ENCODE measurements at regions not wholly inside any gene's neighbourhood (a gene's known extent, or its start where the extent isn't known, plus 50 kb on each side); places are given as distances from the start of the nearest gene placed in this dataset.

DNA sequence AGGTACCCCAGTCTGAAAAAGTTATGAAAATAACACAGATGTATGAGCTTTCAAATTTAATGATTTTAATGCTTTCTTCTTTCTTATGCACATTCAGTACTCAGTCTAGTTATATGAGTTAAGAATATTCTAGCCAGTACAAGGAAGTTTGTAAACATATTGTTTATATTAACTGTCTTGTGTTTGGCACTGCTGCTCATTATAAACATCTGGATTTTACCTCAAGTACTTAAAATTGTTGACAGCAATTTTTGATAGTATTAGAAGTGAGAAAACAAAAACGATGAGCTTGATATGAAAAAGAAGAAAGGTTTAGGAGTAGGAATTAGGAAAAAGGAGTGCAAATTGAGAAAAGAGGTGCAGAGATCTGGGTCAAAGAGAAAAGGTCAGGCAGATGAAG, 293.3 kb downstream of the C3orf38 start:
- TF ChIP-seq, protein P1, sequence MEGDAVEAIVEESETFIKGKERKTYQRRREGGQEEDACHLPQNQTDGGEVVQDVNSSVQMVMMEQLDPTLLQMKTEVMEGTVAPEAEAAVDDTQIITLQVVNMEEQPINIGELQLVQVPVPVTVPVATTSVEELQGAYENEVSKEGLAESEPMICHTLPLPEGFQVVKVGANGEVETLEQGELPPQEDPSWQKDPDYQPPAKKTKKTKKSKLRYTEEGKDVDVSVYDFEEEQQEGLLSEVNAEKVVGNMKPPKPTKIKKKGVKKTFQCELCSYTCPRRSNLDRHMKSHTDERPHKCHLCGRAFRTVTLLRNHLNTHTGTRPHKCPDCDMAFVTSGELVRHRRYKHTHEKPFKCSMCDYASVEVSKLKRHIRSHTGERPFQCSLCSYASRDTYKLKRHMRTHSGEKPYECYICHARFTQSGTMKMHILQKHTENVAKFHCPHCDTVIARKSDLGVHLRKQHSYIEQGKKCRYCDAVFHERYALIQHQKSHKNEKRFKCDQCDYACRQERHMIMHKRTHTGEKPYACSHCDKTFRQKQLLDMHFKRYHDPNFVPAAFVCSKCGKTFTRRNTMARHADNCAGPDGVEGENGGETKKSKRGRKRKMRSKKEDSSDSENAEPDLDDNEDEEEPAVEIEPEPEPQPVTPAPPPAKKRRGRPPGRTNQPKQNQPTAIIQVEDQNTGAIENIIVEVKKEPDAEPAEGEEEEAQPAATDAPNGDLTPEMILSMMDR (IDR thresholded peaks at IDR 0.05 in 4 of 5, conservative IDR thresholded peaks at IDR 0.05 in 1 of 5): no peak
- TF ChIP-seq POLR2A (IDR thresholded peaks at IDR 0.05): no peak
